Endodermal cell (in vitro differentiated cells): ENCODE measurements at regions not wholly inside any gene's neighbourhood (a gene's known extent, or its start where the extent isn't known, plus 50 kb on each side); places are given as distances from the start of the nearest gene placed in this dataset.

Experiments used
- DNase-seq: peaks from one replicate; pipeline ENCODE4 v3.0.0-alpha.2; 2017
- H3K27ac ChIP-seq: 2 replicates; pipeline ENCODE4 v1.5.1; 2013; ENCODE audit warnings: mild to moderate bottlenecking, low read depth, low read length, moderate library complexity
- H3K27me3 ChIP-seq: 2 replicates; pipeline ENCODE4 v1.6.1; 2013; ENCODE audit warnings: mild to moderate bottlenecking, low read length, moderate library complexity; ENCODE audit not compliant: insufficient read depth, control insufficient read depth, poor library complexity, severe bottlenecking
- H3K36me3 ChIP-seq: 2 replicates; pipeline ENCODE4 v1.7.0; 2013; ENCODE audit warnings: mild to moderate bottlenecking, low read length, moderate library complexity; ENCODE audit not compliant: control insufficient read depth, insufficient read depth
- H3K4me1 ChIP-seq: one replicate; pipeline ENCODE4 v1.7.0; 2013; ENCODE audit warnings: low read length; ENCODE audit not compliant: control insufficient read depth, insufficient read depth
- H3K4me3 ChIP-seq: 2 replicates; pipeline ENCODE4 v1.5.1; 2013; ENCODE audit warnings: mild to moderate bottlenecking, low read length, moderate library complexity
- H3K9ac ChIP-seq: 2 replicates; pipeline ENCODE4 v1.6.1; 2013; ENCODE audit warnings: mild to moderate bottlenecking, low read length, moderate library complexity; ENCODE audit not compliant: poor library complexity, severe bottlenecking; ENCODE audit errors: extremely low read depth
- H3K9me3 ChIP-seq: 2 replicates; pipeline ENCODE4 v1.6.1; 2013; ENCODE audit warnings: mild to moderate bottlenecking, low read length, moderate library complexity; ENCODE audit not compliant: control insufficient read depth
- H3K27ac Mint-ChIP-seq: 2 replicates; pipeline ENCODE4 v1.8.0; 2020; ENCODE audit warnings: mixed read lengths
- H3K27me3 Mint-ChIP-seq: 2 replicates; pipeline ENCODE4 v1.8.0; 2021; ENCODE audit warnings: mild to moderate bottlenecking, mixed read lengths; ENCODE audit not compliant: insufficient read depth
- H3K36me3 Mint-ChIP-seq: 2 replicates; pipeline ENCODE4 v1.8.0; 2020; ENCODE audit warnings: low read depth, mixed read lengths
- H3K4me1 Mint-ChIP-seq: 2 replicates; pipeline ENCODE4 v1.8.0; 2020; ENCODE audit warnings: mixed read lengths
- H3K4me3 Mint-ChIP-seq: 2 replicates; pipeline ENCODE4 v1.8.0; 2020; ENCODE audit warnings: mild to moderate bottlenecking, moderate library complexity, mixed read lengths
- H3K9me3 Mint-ChIP-seq: 2 replicates; pipeline ENCODE4 v1.8.0; 2020; ENCODE audit warnings: mild to moderate bottlenecking, mixed read lengths
- whole genome bisulfite sequencing, 2 experiments: methylation state at CpG; one replicate each; pipeline versions ENCODE4 v1.1.5 to v1.1.7; 2013; ENCODE audit warnings: missing lambda C conversion rate in 2 of 2, mixed read lengths in 1 of 2; ENCODE audit not compliant: insufficient coverage in 1 of 2, insufficient read length in 1 of 2; 5-methylcytosine and 5-hydroxymethylcytosine counted together
- TF ChIP-seq, protein P1 (sequence below): fragments of 200-600 bp; sonication (generic); conservative IDR thresholded peaks from 2 replicates; pipeline ENCODE4 v1.5.0; 2021; ENCODE audit warnings: antibody characterized with exemption, mild to moderate bottlenecking

DNA sequence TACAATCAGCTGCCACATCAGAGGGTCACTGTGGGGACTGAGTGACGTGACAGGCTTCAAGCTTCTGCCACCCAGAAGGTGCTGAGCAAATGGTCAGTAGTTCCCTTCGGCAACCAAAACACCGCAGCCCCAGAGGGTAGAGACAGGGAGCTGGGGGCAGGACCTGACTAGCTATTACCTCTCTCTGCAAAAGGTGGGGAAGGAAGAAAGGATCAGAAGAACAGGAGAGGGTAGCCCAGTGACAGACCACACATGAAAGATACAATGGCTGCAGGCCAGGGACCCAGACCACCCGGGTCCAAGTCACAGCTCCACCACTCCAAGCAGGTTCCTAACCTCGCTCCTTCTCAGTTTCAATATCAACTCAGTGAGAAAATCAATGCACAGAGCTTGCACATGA lies 377.1 kb downstream of the NPHP4 start:
- 86 to 90% methylated on average over 2 to 5 of the region's 5 CpGs for WGBS, 2 experiments
- Histone ChIP-seq H3K27ac (no peak overlapping the region), H3K36me3 (no peaks in the 10 kb centered on the region), H3K4me3 (no peak overlapping the region), H3K27me3 (no peaks in the 10 kb centered on the region), H3K9me3 (no peaks in the 10 kb centered on the region), H3K9ac (no peak overlapping the region), H3K4me1 (no peaks in the 10 kb centered on the region)
- no peak for DNase-seq
- Mint-ChIP-seq H3K27me3 (peaks cover 8% of the 10 kb centered on the region), H3K4me1 (peaks cover 14% of the 10 kb centered on the region), H3K36me3 (no peaks in the 10 kb centered on the region), H3K9me3 (no peaks in the 10 kb centered on the region), H3K27ac (no peak overlapping the region), H3K4me3 (no peak overlapping the region)
- TF ChIP-seq, protein P1, sequence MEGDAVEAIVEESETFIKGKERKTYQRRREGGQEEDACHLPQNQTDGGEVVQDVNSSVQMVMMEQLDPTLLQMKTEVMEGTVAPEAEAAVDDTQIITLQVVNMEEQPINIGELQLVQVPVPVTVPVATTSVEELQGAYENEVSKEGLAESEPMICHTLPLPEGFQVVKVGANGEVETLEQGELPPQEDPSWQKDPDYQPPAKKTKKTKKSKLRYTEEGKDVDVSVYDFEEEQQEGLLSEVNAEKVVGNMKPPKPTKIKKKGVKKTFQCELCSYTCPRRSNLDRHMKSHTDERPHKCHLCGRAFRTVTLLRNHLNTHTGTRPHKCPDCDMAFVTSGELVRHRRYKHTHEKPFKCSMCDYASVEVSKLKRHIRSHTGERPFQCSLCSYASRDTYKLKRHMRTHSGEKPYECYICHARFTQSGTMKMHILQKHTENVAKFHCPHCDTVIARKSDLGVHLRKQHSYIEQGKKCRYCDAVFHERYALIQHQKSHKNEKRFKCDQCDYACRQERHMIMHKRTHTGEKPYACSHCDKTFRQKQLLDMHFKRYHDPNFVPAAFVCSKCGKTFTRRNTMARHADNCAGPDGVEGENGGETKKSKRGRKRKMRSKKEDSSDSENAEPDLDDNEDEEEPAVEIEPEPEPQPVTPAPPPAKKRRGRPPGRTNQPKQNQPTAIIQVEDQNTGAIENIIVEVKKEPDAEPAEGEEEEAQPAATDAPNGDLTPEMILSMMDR: no peak

DNA sequence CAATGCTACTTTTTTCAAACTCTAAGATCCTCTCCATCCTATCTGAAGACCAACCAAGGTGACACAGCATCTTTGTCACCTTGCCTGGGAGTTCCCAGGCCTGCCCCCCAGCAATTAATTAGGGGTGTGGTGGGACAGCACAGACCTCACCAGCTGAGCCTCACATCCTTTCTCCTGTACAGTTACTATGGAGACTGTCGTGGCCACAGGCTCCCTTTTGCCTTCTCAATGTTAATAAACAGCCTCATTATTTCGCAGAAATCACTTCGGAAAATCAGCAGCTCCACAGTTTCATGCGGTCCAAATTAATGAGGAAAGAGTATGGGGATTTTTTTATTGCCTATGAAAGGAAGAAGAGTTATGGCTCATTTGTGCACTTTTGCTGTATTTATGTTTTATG lies 378.3 kb downstream of the NPHP4 start:
- WGBS, 2 experiments: 95 to 96% methylated on average over 4 of the region's 4 CpGs
- no peaks in the 10 kb centered on the region for H3K36me3 Mint-ChIP-seq
- no peak overlapping the region for H3K4me3 Mint-ChIP-seq

GRCh38 chr1:5611851-5612250 lies 380.4 kb downstream of the NPHP4 start:
- TF ChIP-seq, protein P1: no peak
- no peak overlapping the region for H3K4me3 ChIP-seq
- DNase-seq: no peak
- Mint-ChIP-seq H3K4me1 (peaks cover 2% of the 10 kb centered on the region), H3K36me3 (no peaks in the 10 kb centered on the region), H3K27me3 (peaks cover 8% of the 10 kb centered on the region), H3K9me3 (peaks cover 18% of the 10 kb centered on the region), H3K27ac (no peak overlapping the region), H3K4me3 (no peak overlapping the region)
- WGBS, 2 experiments: 96 to 100% methylated on average over 3 of the region's 3 CpGs
- H3K27me3 ChIP-seq: no peaks in the 10 kb centered on the region
- H3K9ac ChIP-seq: no peak overlapping the region
- H3K9me3 ChIP-seq: peaks cover 14% of the 10 kb centered on the region
- no peak overlapping the region for H3K27ac ChIP-seq
- H3K36me3 ChIP-seq: no peaks in the 10 kb centered on the region
- no peaks in the 10 kb centered on the region for H3K4me1 ChIP-seq

More for the DNA sequence above, 378.3 kb downstream of the NPHP4 start:
- Histone ChIP-seq H3K4me3 (no peak overlapping the region), H3K9ac (no peak overlapping the region), H3K27ac (no peak overlapping the region), H3K4me1 (no peaks in the 10 kb centered on the region), H3K27me3 (no peaks in the 10 kb centered on the region), H3K9me3 (peaks cover 5% of the 10 kb centered on the region), H3K36me3 (no peaks in the 10 kb centered on the region)
- peaks cover 8% of the 10 kb centered on the region for H3K27me3 Mint-ChIP-seq
- no peak overlapping the region for H3K27ac Mint-ChIP-seq
- no peak for DNase-seq
- peaks cover 14% of the 10 kb centered on the region for H3K4me1 Mint-ChIP-seq
- H3K9me3 Mint-ChIP-seq: peaks cover 8% of the 10 kb centered on the region
- TF ChIP-seq, protein P1: no peak
